ENCODE measurements at regions not wholly inside any gene's neighbourhood (a gene's known extent, or its start where the extent isn't known, plus 50 kb on each side); places are given as distances from the start of the nearest gene placed in this dataset.

DNA sequence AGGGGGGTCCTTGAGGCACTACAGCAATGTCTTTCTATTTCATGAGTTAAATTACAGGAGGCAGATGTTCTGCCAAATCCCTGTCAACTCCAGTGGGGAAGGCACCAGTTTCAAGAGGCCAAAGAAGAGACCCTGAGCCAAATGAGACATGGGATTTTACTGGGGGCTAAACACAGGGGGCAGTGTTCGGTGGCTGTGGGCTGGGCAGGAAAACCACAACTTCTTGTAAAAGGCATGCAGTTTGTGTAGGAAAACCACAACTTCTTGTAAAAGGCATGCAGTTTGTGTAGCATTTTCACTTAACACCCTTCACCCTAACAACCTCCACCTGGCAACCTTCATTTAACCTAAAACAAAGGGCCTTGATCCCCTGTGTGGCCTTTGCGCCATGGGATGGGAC is 61.0 kb downstream of the POLR2M start:
- TF ChIP-seq ZFP30 (CRISPR knock-in tag; IDR thresholded peaks at IDR 0.05) (no peak), TOX (CRISPR knock-in tag; IDR thresholded peaks at IDR 0.05; ENCODE audit: borderline replicate concordance) (no peak), RARB (CRISPR knock-in tag; IDR thresholded peaks at IDR 0.05) (no peak)
- TF ChIP-seq, protein P1, sequence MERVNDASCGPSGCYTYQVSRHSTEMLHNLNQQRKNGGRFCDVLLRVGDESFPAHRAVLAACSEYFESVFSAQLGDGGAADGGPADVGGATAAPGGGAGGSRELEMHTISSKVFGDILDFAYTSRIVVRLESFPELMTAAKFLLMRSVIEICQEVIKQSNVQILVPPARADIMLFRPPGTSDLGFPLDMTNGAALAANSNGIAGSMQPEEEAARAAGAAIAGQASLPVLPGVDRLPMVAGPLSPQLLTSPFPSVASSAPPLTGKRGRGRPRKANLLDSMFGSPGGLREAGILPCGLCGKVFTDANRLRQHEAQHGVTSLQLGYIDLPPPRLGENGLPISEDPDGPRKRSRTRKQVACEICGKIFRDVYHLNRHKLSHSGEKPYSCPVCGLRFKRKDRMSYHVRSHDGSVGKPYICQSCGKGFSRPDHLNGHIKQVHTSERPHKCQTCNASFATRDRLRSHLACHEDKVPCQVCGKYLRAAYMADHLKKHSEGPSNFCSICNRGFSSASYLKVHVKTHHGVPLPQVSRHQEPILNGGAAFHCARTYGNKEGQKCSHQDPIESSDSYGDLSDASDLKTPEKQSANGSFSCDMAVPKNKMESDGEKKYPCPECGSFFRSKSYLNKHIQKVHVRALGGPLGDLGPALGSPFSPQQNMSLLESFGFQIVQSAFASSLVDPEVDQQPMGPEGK (CRISPR knock-in tag; IDR thresholded peaks at IDR 0.05; ENCODE audit: borderline replicate concordance): no peak
